T47D (cell line): ENCODE measurements at regions not wholly inside any gene's neighbourhood (a gene's known extent, or its start where the extent isn't known, plus 50 kb on each side); places are given as distances from the start of the nearest gene placed in this dataset.
"Not testable (repeated sequence)": the region's sequence is repeated elsewhere in the genome, so short reads cannot be mapped to it uniquely, and the experiment has no call there.

Source experiments
- DNase-seq, 2 experiments: peaks; one replicate each; pipeline versions ENCODE4 v3.0.0 to v3.0.0-alpha.2; 2011 to 2012; ENCODE audit warnings: low read depth in 1 of 2, low spot score in 1 of 2
- JUND ChIP-seq: IDR thresholded peaks from 2 replicates; pipeline ENCODE4 v1.6.1; 2012; ENCODE audit warnings: low read depth
- in situ Hi-C: cut with HindIII; loops from 2 replicates; pipeline ENCODE4 v1.10.0; 2016; ENCODE audit warnings: low sequenced_read_pairs, low pct_unique_long_range_greater_than_20kb

- TF ChIP-seq JUND, result no peak
- in situ Hi-C loops, result no loop called here
- DNase-seq, result no peak
These were observed 53.2 kb upstream of the PARP1 start for GRCh38 chr1:226461087-226461486.

GRCh38 chr1:226463925-226464586 is 56.2 kb upstream of the PARP1 start:
- TF ChIP-seq JUND, result no peak
- in situ Hi-C loops, result no loop called here
- DNase-seq, result no peak

- DNase-seq, in situ Hi-C loops: not testable (repeated sequence)
These were observed 56.7 kb upstream of the PARP1 start for GRCh38 chr1:226464587-226464971.

- in situ Hi-C loops, result no loop called here
- no peak for DNase-seq
- TF ChIP-seq JUND, result no peak
These were observed 58.4 kb upstream of the PARP1 start for GRCh38 chr1:226466296-226466695.

- TF ChIP-seq JUND, result no peak
- no peak for DNase-seq
- in situ Hi-C loops, result no loop called here
These were observed 59.5 kb upstream of the PARP1 start for GRCh38 chr1:226467443-226467842.

- in situ Hi-C loops, result no loop called here
These were observed 63.3 kb upstream of the PARP1 start for GRCh38 chr1:226470921-226471866.

GRCh38 chr1:226473325-226473724 is 65.4 kb upstream of the PARP1 start:
- in situ Hi-C loops, result no loop called here
- no peak for DNase-seq
- no peak for TF ChIP-seq JUND

More at GRCh38 chr1:226470921-226471866, 63.3 kb upstream of the PARP1 start:
- no peak for DNase-seq
- no peak for TF ChIP-seq JUND

- in situ Hi-C loops, result no loop called here
These were observed 66.1 kb upstream of the PARP1 start for GRCh38 chr1:226474041-226474440.

GRCh38 chr1:226474443-226475141 is 66.7 kb upstream of the PARP1 start:
- no peak for TF ChIP-seq JUND
- in situ Hi-C loops, result no loop called here
- DNase-seq, result no peak

More at GRCh38 chr1:226474041-226474440, 66.1 kb upstream of the PARP1 start:
- no peak for TF ChIP-seq JUND
- no peak for DNase-seq

- in situ Hi-C loops, result no loop called here
These were observed 67.2 kb upstream of the PARP1 start for GRCh38 chr1:226475142-226475511.

GRCh38 chr1:226476066-226476465 is 68.2 kb upstream of the PARP1 start:
- DNase-seq, result no peak
- TF ChIP-seq JUND, result no peak
- in situ Hi-C loops, result no loop called here

More at GRCh38 chr1:226475142-226475511, 67.2 kb upstream of the PARP1 start:
- DNase-seq, result no peak
- no peak for TF ChIP-seq JUND

- in situ Hi-C loops, result no loop called here
- TF ChIP-seq JUND, result no peak
- no peak for DNase-seq
These were observed 68.9 kb upstream of the PARP1 start for GRCh38 chr1:226476648-226477319.
